ENCODE measurements at regions not wholly inside any gene's neighbourhood (a gene's known extent, or its start where the extent isn't known, plus 50 kb on each side); places are given as distances from the start of the nearest gene placed in this dataset.

GRCh38 chr5:4639946-4640345, 500.2 kb upstream of the ADAMTS16 start:
- TF ChIP-seq, protein P1, sequence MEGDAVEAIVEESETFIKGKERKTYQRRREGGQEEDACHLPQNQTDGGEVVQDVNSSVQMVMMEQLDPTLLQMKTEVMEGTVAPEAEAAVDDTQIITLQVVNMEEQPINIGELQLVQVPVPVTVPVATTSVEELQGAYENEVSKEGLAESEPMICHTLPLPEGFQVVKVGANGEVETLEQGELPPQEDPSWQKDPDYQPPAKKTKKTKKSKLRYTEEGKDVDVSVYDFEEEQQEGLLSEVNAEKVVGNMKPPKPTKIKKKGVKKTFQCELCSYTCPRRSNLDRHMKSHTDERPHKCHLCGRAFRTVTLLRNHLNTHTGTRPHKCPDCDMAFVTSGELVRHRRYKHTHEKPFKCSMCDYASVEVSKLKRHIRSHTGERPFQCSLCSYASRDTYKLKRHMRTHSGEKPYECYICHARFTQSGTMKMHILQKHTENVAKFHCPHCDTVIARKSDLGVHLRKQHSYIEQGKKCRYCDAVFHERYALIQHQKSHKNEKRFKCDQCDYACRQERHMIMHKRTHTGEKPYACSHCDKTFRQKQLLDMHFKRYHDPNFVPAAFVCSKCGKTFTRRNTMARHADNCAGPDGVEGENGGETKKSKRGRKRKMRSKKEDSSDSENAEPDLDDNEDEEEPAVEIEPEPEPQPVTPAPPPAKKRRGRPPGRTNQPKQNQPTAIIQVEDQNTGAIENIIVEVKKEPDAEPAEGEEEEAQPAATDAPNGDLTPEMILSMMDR (IDR thresholded peaks at IDR 0.05): no peak
- no peak for TF ChIP-seq ZFX (IDR thresholded peaks at IDR 0.05; ENCODE audit: borderline replicate concordance)

Data from 22Rv1 (cell line).